ENCODE measurements at regions not wholly inside any gene's neighbourhood (a gene's known extent, or its start where the extent isn't known, plus 50 kb on each side); places are given as distances from the start of the nearest gene placed in this dataset.
A peak's percentile ranks its signal among the peaks of the same experiment; 100 is the strongest.

- TF ChIP-seq TRIM24 (CRISPR knock-in tag; IDR thresholded peaks at IDR 0.05) (no peak), ZKSCAN1 (IDR thresholded peaks at IDR 0.05; ENCODE audit: low read length) (no peak), MBNL3 (CRISPR knock-in tag; conservative IDR thresholded peaks at IDR 0.05) (no peak), CBFB (CRISPR knock-in tag; IDR thresholded peaks at IDR 0.05) (0 out of 2 replicates have a peak, but pooled peaks have one; percentile 46), PHF8 (CRISPR knock-in tag; IDR thresholded peaks at IDR 0.05) (no peak), IRF9 (CRISPR knock-in tag; IDR thresholded peaks at IDR 0.05; ENCODE audit: borderline replicate concordance) (peak; percentile 46; the same call in 1 of the 2 replicates), PAX8 (CRISPR knock-in tag; IDR thresholded peaks at IDR 0.05; ENCODE audit: borderline replicate concordance) (no peak), ZNF672 (CRISPR knock-in tag; IDR thresholded peaks at IDR 0.05) (no peak), ZNF484 (CRISPR knock-in tag; IDR thresholded peaks at IDR 0.05; ENCODE audit: borderline replicate concordance, low read depth) (peak; percentile 42; the same call in 1 of the 2 replicates), ZNF839 (CRISPR knock-in tag; IDR thresholded peaks at IDR 0.05; ENCODE audit: borderline replicate concordance) (no peak), KDM5B (CRISPR knock-in tag; IDR thresholded peaks at IDR 0.05; ENCODE audit: borderline replicate concordance) (no peak), ZNF615 (CRISPR knock-in tag; IDR thresholded peaks at IDR 0.05; ENCODE audit: borderline replicate concordance) (no peak), ZNF670 (CRISPR knock-in tag; IDR thresholded peaks at IDR 0.05; ENCODE audit: borderline replicate concordance) (no peak), ZNF777 (CRISPR knock-in tag; IDR thresholded peaks at IDR 0.05) (no peak), ATF7-NPFF (CRISPR knock-in tag; IDR thresholded peaks at IDR 0.05; ENCODE audit: low read depth) (no peak), U2AF2 (IDR thresholded peaks at IDR 0.05; ENCODE audit: low read depth, low read length) (no peak), RERE (CRISPR knock-in tag; IDR thresholded peaks at IDR 0.05; ENCODE audit: low read depth) (no peak), ZBTB7A (CRISPR knock-in tag; IDR thresholded peaks at IDR 0.05) (0 out of 2 replicates have a peak, but pooled peaks have one; percentile 17), ZBED4 (CRISPR knock-in tag; IDR thresholded peaks at IDR 0.05; ENCODE audit: borderline replicate concordance) (no peak)
These were observed 76.4 kb upstream of the SLC45A1 start (continued) for GRCh38 chr1:8241417-8242014.
